ENCODE measurements at regions not wholly inside any gene's neighbourhood (a gene's known extent, or its start where the extent isn't known, plus 50 kb on each side); places are given as distances from the start of the nearest gene placed in this dataset.

- TF ChIP-seq CTCF (IDR thresholded peaks at IDR 0.05) (no peak), POLR2A (IDR thresholded peaks at IDR 0.05) (no peak)
These were observed 645.3 kb downstream of the STK39 start for GRCh38 chr2:167602122-167602521.

Measured in lower leg skin (tissue), 3 donors.